Subcutaneous abdominal adipose tissue (tissue), 5 donors: ENCODE measurements at regions not wholly inside any gene's neighbourhood (a gene's known extent, or its start where the extent isn't known, plus 50 kb on each side); places are given as distances from the start of the nearest gene placed in this dataset.
A peak's percentile ranks its signal among the peaks of the same experiment; 100 is the strongest.
"Not testable (repeated sequence)": the region's sequence is repeated elsewhere in the genome, so short reads cannot be mapped to it uniquely, and the experiment has no call there.

Experiments
- H3K27ac ChIP-seq: one replicate; pipeline ENCODE4 v1.7.0; 2013; ENCODE audit warnings: low read depth, mild to moderate bottlenecking, inconsistent platforms, low read length, moderate library complexity
- H3K27me3 ChIP-seq, 5 donors: one replicate each; pipeline ENCODE4 v1.7.0; 2013; ENCODE audit warnings: low read length in 5 of 5, inconsistent platforms in 1 of 5; ENCODE audit not compliant: control insufficient read depth in 5 of 5, insufficient read depth in 4 of 5
- H3K36me3 ChIP-seq, 5 donors: one replicate each; pipeline ENCODE4 v1.7.0; 2013; ENCODE audit warnings: low read length in 5 of 5; ENCODE audit not compliant: control insufficient read depth in 5 of 5, insufficient read depth in 5 of 5
- H3K4me1 ChIP-seq, 5 donors: one replicate each; pipeline ENCODE4 v1.7.0; 2013; ENCODE audit warnings: low read length in 5 of 5, mild to moderate bottlenecking in 3 of 5, moderate library complexity in 1 of 5; ENCODE audit not compliant: control insufficient read depth in 5 of 5, insufficient read depth in 5 of 5
- H3K4me3 ChIP-seq, 5 donors: one replicate each; pipeline ENCODE4 v1.7.0; 2013; ENCODE audit warnings: low read length in 5 of 5, low read depth in 1 of 5
- H3K9ac ChIP-seq, 5 donors: one replicate each; pipeline ENCODE4 v1.7.0; 2013; ENCODE audit warnings: low read length in 5 of 5, mild to moderate bottlenecking in 4 of 5, moderate library complexity in 3 of 5
- H3K9me3 ChIP-seq, 5 donors: one replicate each; pipeline ENCODE4 v1.7.0; 2013; ENCODE audit warnings: low read length in 5 of 5; ENCODE audit not compliant: control insufficient read depth in 5 of 5
- donor health status: healthy.
- donor health status: healthy.
- donor health status: healthy.
- donor health status: healthy.
- donor health status: healthy.

- peaks cover 0 to 5% (median 2%) of the 10 kb centered on the region in 5 donors for H3K9me3 ChIP-seq
- H3K4me1 ChIP-seq: no peaks in the 10 kb centered on the region
- no peaks in the 10 kb centered on the region for H3K27me3 ChIP-seq
- H3K27ac ChIP-seq: no peak overlapping the region
- no peak overlapping the region for H3K9ac ChIP-seq
- no peak overlapping the region for H3K4me3 ChIP-seq
- no peaks in the 10 kb centered on the region for H3K36me3 ChIP-seq
These were observed 1068.3 kb downstream of the KHDRBS2 start for GRCh38 chr6:61217714-61218113.

GRCh38 chr6:61210549-61210948 is 1075.5 kb downstream of the KHDRBS2 start:
- Histone ChIP-seq H3K4me3 (no peak overlapping the region), H3K4me1 (no peaks in the 10 kb centered on the region), H3K27ac (no peak overlapping the region), H3K9me3 (peaks cover 0 to 12% (median 2%) of the 10 kb centered on the region in 5 donors), H3K9ac (no peak overlapping the region), H3K27me3 (no peaks in the 10 kb centered on the region), H3K36me3 (no peaks in the 10 kb centered on the region)

GRCh38 chr6:61203966-61204496 is 1082.0 kb downstream of the KHDRBS2 start:
- Histone ChIP-seq H3K27ac (no peak overlapping the region), H3K27me3 (no peaks in the 10 kb centered on the region), H3K4me1 (no peaks in the 10 kb centered on the region), H3K9ac (no peak overlapping the region), H3K36me3 (no peaks in the 10 kb centered on the region), H3K4me3 (no peak overlapping the region), H3K9me3 (peaks cover 0 to 41% (median 28%) of the 10 kb centered on the region in 5 donors)

GRCh38 chr6:61200444-61200843 is 1085.6 kb downstream of the KHDRBS2 start:
- H3K4me1 ChIP-seq: no peaks in the 10 kb centered on the region
- H3K36me3 ChIP-seq: no peaks in the 10 kb centered on the region
- H3K27ac ChIP-seq: no peak overlapping the region
- peaks cover 0 to 63% (median 33%) of the 10 kb centered on the region in 5 donors for H3K9me3 ChIP-seq
- H3K27me3 ChIP-seq: no peaks in the 10 kb centered on the region
- H3K9ac ChIP-seq: no peak overlapping the region
- H3K4me3 ChIP-seq: peak overlapping the region in 1 of 5 donors; percentile 16

GRCh38 chr6:61193771-61194170 is 1092.3 kb downstream of the KHDRBS2 start:
- H3K36me3 ChIP-seq: no peaks in the 10 kb centered on the region
- no peak overlapping the region for H3K4me3 ChIP-seq
- H3K27me3 ChIP-seq: no peaks in the 10 kb centered on the region
- H3K4me1 ChIP-seq: no peaks in the 10 kb centered on the region
- no peak overlapping the region for H3K27ac ChIP-seq
- H3K9ac ChIP-seq: no peak overlapping the region
- peaks cover 0 to 31% (median 18%) of the 10 kb centered on the region in 5 donors for H3K9me3 ChIP-seq

- no peaks in the 10 kb centered on the region for H3K4me1 ChIP-seq
- no peaks in the 10 kb centered on the region for H3K27me3 ChIP-seq
- no peak overlapping the region for H3K4me3 ChIP-seq
- no peak overlapping the region for H3K27ac ChIP-seq
- peaks cover 0 to 28% (median 18%) of the 10 kb centered on the region in 5 donors for H3K9me3 ChIP-seq
- no peak overlapping the region for H3K9ac ChIP-seq
- no peaks in the 10 kb centered on the region for H3K36me3 ChIP-seq
These were observed 1093.4 kb downstream of the KHDRBS2 start for GRCh38 chr6:61192610-61193009.

- Histone ChIP-seq H3K9me3 (peaks cover 0 to 3% (median 0%) of the 10 kb centered on the region in 5 donors), H3K27ac (no peak overlapping the region), H3K36me3 (no peaks in the 10 kb centered on the region), H3K27me3 (no peaks in the 10 kb centered on the region), H3K4me3 (no peak overlapping the region), H3K4me1 (no peaks in the 10 kb centered on the region), H3K9ac (no peak overlapping the region)
These were observed 1117.1 kb downstream of the KHDRBS2 start for GRCh38 chr6:61168878-61169277.

- H3K9me3 ChIP-seq, H3K27ac ChIP-seq, H3K9ac ChIP-seq, H3K4me3 ChIP-seq, H3K36me3 ChIP-seq, H3K27me3 ChIP-seq, H3K4me1 ChIP-seq: not testable (repeated sequence)
These were observed 1137.0 kb downstream of the KHDRBS2 start for GRCh38 chr6:61149039-61149438.

GRCh38 chr6:61142261-61142660 is 1143.8 kb downstream of the KHDRBS2 start:
- not testable (repeated sequence) for H3K27me3 ChIP-seq, H3K4me1 ChIP-seq, H3K36me3 ChIP-seq, H3K27ac ChIP-seq, H3K9me3 ChIP-seq, H3K9ac ChIP-seq, H3K4me3 ChIP-seq

GRCh38 chr6:61134028-61134427 is 1152.0 kb downstream of the KHDRBS2 start:
- Histone ChIP-seq H3K27ac (no peak overlapping the region), H3K9ac (no peak overlapping the region), H3K9me3 (peaks cover 0 to 5% (median 0%) of the 10 kb centered on the region in 5 donors), H3K36me3 (no peaks in the 10 kb centered on the region), H3K4me1 (no peaks in the 10 kb centered on the region), H3K4me3 (no peak overlapping the region), H3K27me3 (no peaks in the 10 kb centered on the region)

GRCh38 chr6:61114185-61114584 is 1171.8 kb downstream of the KHDRBS2 start:
- not testable (repeated sequence) for H3K27me3 ChIP-seq, H3K4me3 ChIP-seq, H3K9me3 ChIP-seq, H3K4me1 ChIP-seq, H3K27ac ChIP-seq, H3K9ac ChIP-seq, H3K36me3 ChIP-seq
